HG02981 (cell line): ENCODE measurements at regions not wholly inside any gene's neighbourhood (a gene's known extent, or its start where the extent isn't known, plus 50 kb on each side); places are given as distances from the start of the nearest gene placed in this dataset.

Experiments used
- ATAC-seq: cut with Tn5 transposase; IDR thresholded peaks from one replicate; pipeline ENCODE4 v1.9.1; 2021; ENCODE audit warnings: mild to moderate bottlenecking, moderate library complexity; ENCODE audit not compliant: unreplicated experiment

DNA sequence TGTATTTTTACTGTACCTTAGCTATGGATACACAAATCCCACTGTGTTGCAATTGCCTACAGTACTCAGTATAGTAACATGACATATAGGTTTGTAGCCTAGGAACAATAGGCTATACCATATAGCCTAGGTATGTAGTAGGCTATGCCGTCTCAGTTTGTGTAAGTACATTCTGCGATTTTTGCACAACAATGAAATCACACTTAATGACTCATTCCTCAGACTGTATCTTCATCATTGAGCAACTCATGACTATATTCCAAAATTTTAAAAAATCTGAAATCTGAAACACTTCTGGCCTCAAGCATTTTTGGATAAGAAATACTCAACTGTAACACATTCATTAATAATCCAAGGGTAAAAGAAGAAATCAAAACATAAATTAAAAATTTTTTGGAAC, 666.8 kb upstream of the GRAMD2B start:
- no peak for ATAC-seq

DNA sequence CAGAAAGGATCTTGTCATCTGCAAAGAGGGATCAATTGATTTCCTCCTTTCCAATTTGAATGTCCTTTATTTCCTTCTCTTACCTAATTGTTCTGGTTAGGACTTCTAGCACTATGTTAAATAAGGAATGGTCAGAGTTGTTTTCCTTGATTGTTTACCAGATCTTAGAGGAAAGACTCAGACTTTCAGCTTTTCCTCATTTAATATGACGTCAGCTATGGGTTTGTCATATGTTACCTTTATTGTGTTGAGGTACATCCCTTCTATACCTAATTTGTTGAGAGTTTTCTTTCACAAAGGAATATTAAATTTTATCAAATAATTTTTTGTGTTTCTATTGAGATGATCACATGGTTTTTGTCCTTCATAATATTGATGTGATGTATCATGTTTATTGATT, 656.5 kb upstream of the GRAMD2B start:
- ATAC-seq = no peak

DNA sequence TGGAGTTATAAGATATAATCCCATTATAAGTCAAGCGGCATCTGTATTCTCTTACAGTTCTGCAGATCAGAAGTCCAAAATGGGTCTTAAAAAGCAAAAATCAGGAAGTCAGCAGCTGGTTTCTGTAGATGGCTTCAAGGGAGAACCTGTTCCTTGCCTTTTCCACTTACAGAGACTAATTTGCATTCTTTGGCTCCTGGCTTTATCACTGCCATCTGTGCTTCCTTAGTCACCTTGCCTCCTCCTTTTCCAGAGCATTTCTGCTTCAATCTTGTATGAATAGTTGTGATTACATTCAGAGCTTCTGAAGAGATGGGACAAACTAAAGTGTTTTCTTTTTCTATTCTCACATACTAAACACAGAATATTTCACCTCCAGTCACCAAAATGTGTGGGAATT, 647.3 kb upstream of the GRAMD2B start:
- ATAC-seq = no peak

DNA sequence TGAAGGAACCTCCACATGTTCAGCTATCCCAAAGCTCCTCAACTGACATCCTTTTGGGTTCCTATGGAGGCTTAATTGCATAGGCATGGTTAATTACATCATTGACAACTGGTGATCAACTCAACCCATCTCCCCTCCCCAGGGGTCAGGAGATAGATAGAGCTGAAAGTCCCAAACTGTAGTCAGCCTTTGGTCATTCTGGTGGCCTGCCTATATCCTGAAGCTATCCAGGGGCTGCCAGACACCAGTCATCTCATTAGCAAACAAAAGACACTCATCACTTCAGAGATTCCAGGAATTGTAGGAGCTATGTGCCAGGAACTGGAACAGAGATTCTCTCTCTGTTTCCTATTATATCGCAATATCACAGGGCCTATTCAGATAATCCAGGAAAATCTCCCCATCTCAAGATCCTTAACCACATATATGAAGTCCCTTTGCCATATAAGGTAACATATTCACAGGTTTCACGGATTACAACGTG, 646.5 kb upstream of the GRAMD2B start:
- ATAC-seq = no peak

DNA sequence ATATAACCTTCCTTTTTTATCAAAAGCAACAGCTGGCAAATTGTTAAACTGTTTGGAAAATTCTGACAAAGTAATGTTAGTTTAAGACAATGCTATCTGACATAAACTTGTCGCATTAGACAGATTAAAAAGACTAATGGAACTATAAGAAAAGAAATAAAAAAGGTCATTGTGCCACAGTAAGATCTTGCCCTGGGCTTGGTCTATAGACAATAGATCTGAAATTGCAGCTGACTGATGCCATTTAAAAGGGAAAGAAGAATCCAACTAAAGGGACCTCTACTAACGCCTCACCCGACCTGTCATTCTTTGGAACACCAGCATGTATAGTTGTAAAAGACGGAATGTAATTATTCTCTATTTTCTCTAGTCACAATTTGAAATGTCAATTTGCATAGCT, 644.4 kb upstream of the GRAMD2B start:
- no peak for ATAC-seq

DNA sequence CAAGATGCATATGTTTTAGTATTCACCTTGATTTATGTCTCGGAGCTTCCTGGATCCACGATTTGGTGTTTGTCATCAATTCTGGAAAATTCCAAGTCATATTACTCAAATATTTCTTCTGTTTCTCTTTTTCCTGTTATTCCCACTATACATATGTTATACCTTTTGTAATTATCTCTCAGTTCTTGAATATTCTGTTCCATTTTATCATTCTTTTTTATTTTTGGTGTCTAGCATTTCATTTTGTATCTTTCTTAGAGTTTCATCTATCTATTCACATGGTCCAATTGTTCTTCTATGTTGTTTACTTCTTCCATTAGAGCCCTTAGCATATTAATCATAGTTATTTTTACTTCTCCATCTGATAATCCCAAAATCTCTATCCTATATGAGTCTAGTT, 637.8 kb upstream of the GRAMD2B start:
- ATAC-seq = no peak

DNA sequence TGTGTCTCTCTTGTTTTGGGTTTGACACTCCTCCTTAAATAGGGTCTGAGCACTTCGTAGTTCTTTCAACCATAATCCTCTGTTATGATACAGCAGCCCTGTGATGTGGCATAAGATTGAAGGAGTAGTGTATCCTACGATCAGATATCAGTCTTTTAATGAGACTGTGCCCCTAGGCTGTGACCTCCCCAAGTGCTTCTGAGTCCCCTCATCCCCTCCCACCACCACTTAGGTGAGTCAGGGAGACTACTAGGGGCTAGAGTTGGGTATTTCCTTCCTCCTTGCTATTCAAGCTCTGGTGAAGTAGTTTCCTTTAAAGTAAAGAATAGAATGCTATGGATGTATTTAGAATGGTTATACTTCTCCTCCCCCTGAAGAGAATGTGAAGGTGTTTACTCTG, 637.2 kb upstream of the GRAMD2B start:
- ATAC-seq = no peak

DNA sequence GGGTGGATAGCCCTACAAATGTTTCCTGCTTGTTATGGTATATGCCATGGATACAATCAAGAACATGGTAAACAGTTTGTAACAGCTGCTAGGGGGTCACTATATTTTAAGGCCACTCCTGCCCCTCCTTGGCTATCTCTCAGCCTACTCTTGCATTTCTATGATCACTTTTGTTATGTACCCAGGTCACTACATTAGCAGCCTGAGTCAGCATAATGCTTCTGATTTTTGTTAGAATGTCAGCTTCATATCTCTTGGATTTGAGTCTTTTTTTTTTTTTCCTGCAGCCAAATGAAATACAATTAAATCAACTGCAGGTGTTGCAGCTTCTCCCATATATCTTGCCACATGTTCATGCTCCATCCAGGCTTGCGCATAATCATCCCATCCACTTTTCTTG, 629.7 kb upstream of the GRAMD2B start:
- ATAC-seq = no peak

DNA sequence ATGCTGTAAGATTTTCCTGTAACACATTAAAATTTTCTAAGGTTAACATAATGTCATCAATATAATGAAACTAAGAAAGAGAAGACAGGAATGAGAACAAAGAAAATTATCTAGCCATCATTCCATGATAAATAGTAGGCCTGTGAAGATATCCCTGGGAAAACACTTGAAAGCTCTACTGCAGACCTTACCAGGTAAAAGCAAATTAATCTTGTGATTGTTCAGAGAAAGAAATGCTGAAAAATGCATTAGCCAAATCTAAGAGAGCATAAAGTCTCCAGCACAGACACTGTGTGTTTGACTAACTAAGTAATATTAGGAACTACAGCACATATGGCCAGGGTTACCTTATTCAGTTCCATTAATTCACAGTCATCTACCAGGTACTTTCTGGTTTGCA, 628.3 kb upstream of the GRAMD2B start:
- ATAC-seq = no peak

DNA sequence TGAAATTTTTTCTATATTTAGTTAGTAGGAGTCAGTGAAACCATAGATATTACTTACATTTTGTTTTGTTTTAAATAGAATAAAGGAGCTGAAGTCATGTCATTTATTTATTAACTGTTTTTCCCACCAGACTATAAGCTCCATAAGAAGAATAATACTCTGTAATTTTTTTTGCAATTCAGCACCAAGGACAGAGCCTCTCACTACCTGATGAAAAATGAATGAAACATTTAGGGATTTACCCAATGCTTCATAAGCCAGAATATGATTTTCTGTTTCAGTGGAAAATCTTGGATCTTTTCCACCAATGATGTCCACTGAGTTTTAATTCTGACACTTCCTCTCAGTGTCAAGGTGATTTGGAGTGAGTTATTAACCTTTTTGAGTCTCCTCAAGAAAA, 624.9 kb upstream of the GRAMD2B start:
- ATAC-seq = no peak

DNA sequence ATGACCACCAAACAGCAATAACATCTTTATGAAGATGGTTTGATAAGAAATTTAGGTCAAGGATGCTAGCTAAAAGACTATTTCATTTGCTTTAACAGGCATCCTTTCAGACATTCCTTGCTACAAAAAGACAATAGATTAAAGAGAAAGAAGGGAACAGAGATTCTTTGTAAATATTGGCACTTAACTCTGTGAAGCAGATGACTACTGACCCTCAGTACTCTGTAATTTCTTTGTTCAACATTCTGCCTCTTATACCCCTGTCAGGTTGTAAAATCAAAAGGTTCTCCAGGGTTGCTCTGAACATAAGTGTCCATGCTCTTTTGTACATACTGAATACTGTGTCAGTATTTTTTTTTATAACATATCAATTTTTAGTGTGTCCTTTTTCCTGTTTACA, 610.6 kb upstream of the GRAMD2B start:
- no peak for ATAC-seq

DNA sequence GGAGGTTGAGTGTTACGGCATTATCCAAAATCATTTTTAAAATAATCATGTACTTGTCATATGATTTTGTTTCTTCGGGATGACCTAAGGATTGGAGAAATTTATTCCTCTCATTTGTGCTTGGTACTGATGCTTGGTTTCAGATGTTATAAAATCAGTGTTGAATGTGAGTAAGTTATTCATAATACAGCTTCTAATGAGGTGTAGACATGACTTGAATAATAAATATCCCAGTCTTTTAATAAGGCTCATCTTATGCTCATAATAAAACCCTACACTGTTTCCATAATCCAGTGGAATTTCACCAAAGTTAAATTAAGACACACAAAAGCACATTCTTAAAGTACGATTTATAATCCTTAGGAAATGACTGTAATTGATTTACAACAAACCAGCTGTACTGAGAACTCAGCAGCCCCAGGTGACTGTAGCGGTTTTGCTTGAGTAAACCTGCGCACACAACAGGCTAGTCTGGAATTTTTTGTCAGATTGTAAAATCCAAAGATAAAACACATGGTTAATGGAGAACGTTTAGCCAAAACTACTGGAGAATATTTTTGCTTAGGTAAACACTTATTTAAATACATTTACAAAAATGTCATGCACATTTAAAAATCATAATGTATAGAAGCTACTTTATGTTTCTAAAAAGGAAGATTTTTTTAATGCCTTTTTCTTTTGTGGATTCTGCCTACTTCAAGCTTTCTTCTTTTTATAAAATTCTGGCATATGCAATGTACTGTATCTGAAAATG, 609.8 kb upstream of the GRAMD2B start:
- no peak for ATAC-seq

DNA sequence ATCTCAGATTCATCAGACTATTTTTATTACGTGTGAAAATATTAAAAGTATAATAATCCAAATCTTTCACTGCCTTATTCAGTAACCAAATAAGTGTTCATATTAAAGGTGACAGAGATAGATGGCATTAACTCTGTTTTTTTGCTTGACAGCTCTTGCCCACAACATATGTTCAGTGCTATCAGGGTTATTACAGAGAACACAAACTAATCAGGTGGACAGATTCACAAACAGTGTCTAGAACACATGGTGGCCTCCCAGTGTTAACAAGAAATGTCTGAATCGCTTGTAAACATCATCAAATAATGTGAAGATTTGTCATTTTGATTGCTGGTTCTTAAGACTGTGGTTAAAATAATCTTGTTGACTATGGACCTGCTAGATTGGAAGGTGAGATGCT, 609.1 kb upstream of the GRAMD2B start:
- ATAC-seq = no peak

DNA sequence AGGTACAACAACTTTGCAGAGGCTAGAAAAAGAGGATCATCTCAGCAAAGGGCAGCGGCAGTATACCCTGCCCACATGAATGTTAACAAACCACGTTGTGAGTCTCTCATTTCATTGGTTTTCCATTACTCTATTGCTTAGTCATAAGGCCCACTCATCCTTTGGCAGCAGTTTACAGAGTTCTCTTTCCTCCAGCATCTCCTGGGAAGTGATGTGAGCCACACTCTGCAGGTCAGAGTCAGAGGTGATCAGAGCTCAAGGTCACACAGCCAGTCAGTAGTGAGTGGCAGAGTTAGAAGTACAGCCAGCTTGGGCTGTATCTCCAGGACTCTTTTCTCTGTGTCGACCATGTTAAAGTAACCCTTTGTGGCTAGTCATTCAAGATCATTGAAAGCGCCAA, 599.6 kb upstream of the GRAMD2B start:
- no peak for ATAC-seq

DNA sequence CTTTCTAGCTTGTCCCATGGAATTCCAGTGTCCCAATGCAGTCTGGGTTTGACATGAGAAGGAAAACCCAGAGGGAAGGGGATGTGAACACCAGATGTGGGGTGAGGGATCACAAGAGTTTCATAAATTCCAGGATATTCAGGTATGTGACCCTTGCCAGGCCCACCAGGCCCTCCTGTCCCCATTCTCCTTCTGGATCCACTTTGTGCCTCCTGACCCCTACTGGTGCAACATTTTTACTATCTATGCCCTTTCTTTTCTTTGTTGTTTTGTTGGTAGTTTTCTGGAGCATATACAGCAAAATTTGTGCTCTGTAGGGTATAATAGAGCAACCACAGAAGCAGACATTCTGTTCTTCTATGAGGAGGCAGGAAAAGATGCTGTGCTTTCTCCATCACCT, 597.0 kb upstream of the GRAMD2B start:
- ATAC-seq = no peak

DNA sequence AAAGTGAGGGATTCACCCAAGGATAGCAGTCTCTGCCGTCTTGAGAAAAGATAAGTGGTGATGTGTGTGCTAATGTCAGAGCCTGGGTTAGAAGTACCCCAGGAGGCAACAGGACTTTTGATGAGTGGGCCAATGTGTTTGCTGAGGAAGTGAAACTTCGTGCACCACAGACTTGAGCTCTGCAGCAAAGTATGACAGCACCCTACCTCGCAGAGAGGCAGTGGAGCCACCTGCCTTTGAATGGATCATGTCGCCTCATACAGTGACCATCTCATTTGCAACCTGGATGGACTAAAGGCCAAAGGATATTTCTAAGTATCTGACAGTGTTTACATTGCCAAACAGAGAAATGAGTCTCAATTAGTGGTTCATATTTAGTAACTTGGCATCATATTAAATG, 593.9 kb upstream of the GRAMD2B start:
- peak; percentile 94 for ATAC-seq

DNA sequence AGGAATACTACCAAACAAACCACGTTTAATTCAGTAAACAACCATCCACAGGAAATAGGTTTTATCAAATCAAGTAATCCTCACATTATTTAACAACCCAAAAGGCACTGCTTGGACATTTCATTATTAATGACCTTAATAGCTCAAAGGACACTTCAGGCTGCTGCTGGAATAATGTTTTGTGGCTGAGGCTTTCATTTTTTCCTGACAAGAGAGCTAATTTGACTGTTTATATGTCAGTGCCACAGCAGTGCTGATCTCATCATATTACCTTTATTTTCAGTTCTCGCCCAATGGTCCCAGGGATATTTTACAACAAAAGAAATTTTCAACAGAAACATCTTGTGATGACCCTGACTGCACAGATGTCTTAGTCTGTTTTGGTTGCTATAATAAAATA, 589.8 kb upstream of the GRAMD2B start:
- no peak for ATAC-seq

DNA sequence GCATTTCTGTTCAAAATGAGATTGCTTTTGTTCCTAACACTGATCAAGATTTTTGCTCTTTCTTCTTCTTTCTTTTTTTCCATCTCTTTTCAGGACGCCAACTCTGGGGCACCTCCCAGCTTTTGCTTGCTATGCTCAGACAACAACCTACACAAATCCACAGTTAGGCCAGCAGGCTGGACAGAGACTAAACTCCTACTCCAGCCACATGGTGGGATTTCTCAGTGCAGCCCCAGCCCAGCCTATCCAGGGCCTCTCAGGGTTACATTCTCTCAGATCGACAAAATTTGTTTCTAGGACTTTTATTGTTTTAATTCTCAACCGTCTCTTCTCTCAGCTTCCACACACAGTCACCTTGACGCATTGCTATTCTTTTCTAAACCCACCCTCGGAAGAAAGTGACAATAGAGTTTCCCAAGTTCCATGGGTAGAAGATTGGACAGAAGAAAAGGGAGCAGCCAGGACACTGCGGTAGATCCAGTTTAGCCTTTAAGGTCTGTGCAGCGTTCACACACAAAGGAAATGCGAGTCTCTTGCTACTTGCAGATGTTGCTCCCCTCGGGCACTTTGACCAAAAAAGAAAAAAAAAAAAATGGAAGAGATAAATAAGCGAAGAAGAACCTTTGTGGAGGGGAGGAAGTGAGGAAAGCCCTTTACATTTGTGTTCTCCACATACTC, 588.6 kb upstream of the GRAMD2B start:
- no peak for ATAC-seq

DNA sequence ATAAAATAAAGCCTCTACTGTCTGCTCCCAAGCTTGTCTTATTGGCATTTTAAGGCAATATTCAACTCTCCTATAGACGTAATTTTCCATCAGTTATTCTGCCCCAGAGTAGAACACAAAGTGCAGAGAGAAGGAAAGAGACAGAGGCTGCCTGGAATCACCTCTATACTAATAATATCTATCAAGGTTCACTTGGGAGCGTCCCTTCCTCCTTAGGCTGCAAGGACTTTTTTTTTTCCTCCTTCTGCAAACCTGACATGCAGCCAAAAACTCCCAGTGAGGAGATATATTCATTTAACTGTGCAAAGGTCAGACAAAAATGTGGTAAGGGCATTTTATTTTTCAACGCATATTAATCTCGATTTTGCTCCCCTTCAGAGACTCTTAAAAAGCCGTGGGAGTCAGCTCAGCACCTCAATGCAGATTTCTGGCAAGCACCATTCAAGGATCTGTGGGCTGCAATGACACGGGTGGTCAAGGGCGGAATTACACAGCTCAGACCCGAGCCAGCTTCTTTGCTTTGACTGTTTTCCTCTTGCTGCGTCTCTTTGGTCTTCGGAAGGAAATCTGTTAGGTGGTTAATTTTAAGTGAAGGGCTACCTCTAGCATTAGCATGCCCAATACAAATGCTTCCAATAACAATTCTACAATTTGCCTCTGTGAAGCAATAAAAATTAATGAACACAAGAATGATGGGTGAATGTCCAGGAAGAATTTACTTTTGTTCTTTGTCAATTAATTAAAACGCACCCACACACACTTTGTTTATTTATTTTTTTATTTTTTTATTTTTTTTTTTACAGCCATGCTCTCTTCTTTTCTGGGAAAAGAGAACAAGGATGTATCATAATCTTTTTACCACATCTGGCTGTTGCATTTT, 587.7 kb upstream of the GRAMD2B start:
- ATAC-seq = peak; percentile 75

DNA sequence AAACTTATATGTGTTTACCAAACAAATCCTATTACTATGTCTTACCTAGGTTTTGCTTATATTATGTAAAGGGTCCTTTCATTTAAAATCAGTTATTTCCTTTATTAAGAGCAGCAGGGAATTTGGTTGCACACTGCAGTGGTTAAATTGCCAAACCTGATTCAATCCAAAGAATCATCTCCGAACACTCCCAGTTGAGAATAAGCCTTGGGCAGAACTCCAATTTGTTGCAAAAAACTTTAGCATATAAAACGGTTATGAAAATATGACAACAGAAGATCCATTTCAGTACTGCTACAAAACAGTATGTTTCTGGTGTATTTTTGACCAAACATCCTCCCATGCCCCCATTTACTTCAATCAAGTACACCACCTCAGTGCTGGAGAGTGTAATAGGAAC, 587.0 kb upstream of the GRAMD2B start:
- ATAC-seq = no peak

DNA sequence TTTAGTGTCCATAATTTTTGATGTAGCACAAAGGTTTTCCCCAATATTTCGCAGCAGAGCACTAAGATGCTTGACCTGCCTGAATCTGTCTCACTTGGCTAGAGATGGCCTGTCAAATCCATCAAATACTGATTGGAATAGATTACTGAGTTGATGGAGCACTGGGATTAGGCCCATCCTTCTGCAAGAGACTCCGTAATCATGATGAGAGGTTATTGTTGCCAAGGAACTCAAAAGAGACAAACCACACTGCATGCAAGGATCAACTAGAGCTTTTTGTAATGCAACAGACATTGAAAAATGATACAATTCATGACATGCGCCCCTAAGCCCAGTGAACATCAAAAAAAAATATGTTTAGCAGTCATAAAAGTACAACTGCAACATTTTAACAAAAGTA, 585.3 kb upstream of the GRAMD2B start:
- ATAC-seq = no peak

DNA sequence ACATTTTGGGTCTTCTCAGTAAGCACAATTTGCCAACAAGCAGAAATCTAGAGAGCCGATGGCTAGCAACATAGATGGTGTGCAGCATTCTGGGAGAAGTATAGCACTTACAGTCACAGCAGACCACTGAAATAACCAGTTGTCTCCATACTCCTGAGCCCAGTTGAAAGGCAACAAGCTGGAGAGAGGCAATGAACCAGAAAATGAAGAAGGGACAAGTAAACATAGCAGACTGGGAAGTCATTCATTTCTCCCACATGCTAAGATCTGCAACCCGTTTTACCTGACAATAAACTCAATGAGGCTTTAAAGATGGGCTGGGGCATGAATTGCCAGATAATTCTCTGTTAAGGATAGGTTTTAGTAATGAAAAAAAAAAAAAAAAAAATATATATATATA, 575.6 kb upstream of the GRAMD2B start:
- no peak for ATAC-seq
